CD4-positive, alpha-beta T cell treated with Interferon alpha-2 for 1 hour (primary cell): ENCODE measurements at regions not wholly inside any gene's neighbourhood (a gene's known extent, or its start where the extent isn't known, plus 50 kb on each side); places are given as distances from the start of the nearest gene placed in this dataset.

Experiments used
- DNase-seq, 2 donors: peaks; one replicate each; pipeline ENCODE4 v3.0.0-alpha.2; 2020 to 2022

GRCh38 chr4:178856139-178856800 is 1414.0 kb upstream of the AGA start:
- DNase-seq, result no peak

GRCh38 chr4:178871476-178871875 is 1429.2 kb upstream of the AGA start:
- DNase-seq, result no peak

- no peak for DNase-seq
Observed at GRCh38 chr4:178881937-178882336, 1439.7 kb upstream of the AGA start.

GRCh38 chr4:178894126-178894525 is 1451.9 kb upstream of the AGA start:
- no peak for DNase-seq

- no peak for DNase-seq
Observed at GRCh38 chr4:178899084-178899483, 1456.8 kb upstream of the AGA start.

- no peak for DNase-seq
Observed at GRCh38 chr4:178917756-178918155, 1475.5 kb upstream of the AGA start.

- no peak for DNase-seq
Observed at GRCh38 chr4:178937130-178937529, 1494.9 kb upstream of the AGA start.

GRCh38 chr4:178941975-178942374 is 1499.7 kb upstream of the AGA start:
- DNase-seq, result no peak

- DNase-seq, result no peak
Observed at GRCh38 chr4:178953447-178954120, 1511.3 kb upstream of the AGA start.

- DNase-seq, result no peak
Observed at GRCh38 chr4:178955614-178956013, 1513.4 kb upstream of the AGA start.

GRCh38 chr4:178958725-178959440 is 1516.6 kb upstream of the AGA start:
- no peak for DNase-seq

- DNase-seq, result no peak
Observed at GRCh38 chr4:178963446-178964045, 1521.3 kb upstream of the AGA start.

- DNase-seq, result no peak
Observed at GRCh38 chr4:178966644-178967043, 1524.4 kb upstream of the AGA start.

GRCh38 chr4:178970433-178971140 is 1528.3 kb upstream of the AGA start:
- DNase-seq, result no peak

- DNase-seq, result no peak
Observed at GRCh38 chr4:178976861-178977260, 1534.6 kb upstream of the AGA start.

GRCh38 chr4:178993306-178993705 is 1551.1 kb upstream of the AGA start:
- no peak for DNase-seq

GRCh38 chr4:179001918-179002317 is 1559.7 kb upstream of the AGA start:
- DNase-seq, result no peak

GRCh38 chr4:179007755-179008154 is 1565.5 kb upstream of the AGA start:
- no peak for DNase-seq

- DNase-seq, result no peak
Observed at GRCh38 chr4:179017581-179017980, 1575.3 kb upstream of the AGA start.

- DNase-seq, result no peak
Observed at GRCh38 chr4:179027569-179027968, 1585.3 kb upstream of the AGA start.

GRCh38 chr4:179028321-179028720 is 1586.1 kb upstream of the AGA start:
- DNase-seq, result no peak

GRCh38 chr4:179029683-179030082 is 1587.4 kb upstream of the AGA start:
- no peak for DNase-seq

GRCh38 chr4:179040259-179040658 is 1598.0 kb upstream of the AGA start:
- DNase-seq, result no peak
